HG03354 (cell line): ENCODE measurements at regions not wholly inside any gene's neighbourhood (a gene's known extent, or its start where the extent isn't known, plus 50 kb on each side); places are given as distances from the start of the nearest gene placed in this dataset.

Source experiments
- ATAC-seq: cut with Tn5 transposase; IDR thresholded peaks from one replicate; pipeline ENCODE4 v1.9.1; 2021; ENCODE audit warnings: mild to moderate bottlenecking; ENCODE audit not compliant: unreplicated experiment, poor library complexity, severe bottlenecking

- ATAC-seq, result no peak
These were observed 345.8 kb upstream of the CHRM3 start for GRCh38 chr1:239040523-239040922.

GRCh38 chr1:239031310-239031709 lies 355.1 kb upstream of the CHRM3 start:
- no peak for ATAC-seq

- no peak for ATAC-seq
These were observed 360.2 kb upstream of the CHRM3 start for GRCh38 chr1:239025997-239026694.

GRCh38 chr1:239025223-239025622 lies 361.1 kb upstream of the CHRM3 start:
- no peak for ATAC-seq

GRCh38 chr1:239023732-239024360 lies 362.5 kb upstream of the CHRM3 start:
- ATAC-seq, result no peak

GRCh38 chr1:239016337-239016736 lies 370.0 kb upstream of the CHRM3 start:
- ATAC-seq, result no peak

GRCh38 chr1:239011382-239011781 lies 375.0 kb upstream of the CHRM3 start:
- ATAC-seq, result no peak

- no peak for ATAC-seq
These were observed 377.8 kb upstream of the CHRM3 start for GRCh38 chr1:239008568-239008967.

- ATAC-seq, result no peak
These were observed 380.1 kb upstream of the CHRM3 start for GRCh38 chr1:239006276-239006675.

- ATAC-seq, result no peak
These were observed 386.4 kb upstream of the CHRM3 start for GRCh38 chr1:238999944-239000343.

GRCh38 chr1:238998577-238998976 lies 387.8 kb upstream of the CHRM3 start:
- no peak for ATAC-seq

- ATAC-seq, result no peak
These were observed 394.4 kb upstream of the CHRM3 start for GRCh38 chr1:238991765-238992495.

- no peak for ATAC-seq
These were observed 401.1 kb upstream of the CHRM3 start for GRCh38 chr1:238985312-238985711.

GRCh38 chr1:238982736-238983135 lies 403.6 kb upstream of the CHRM3 start:
- ATAC-seq, result no peak

GRCh38 chr1:238981317-238981933 lies 404.9 kb upstream of the CHRM3 start:
- ATAC-seq, result no peak

GRCh38 chr1:238980053-238980452 lies 406.3 kb upstream of the CHRM3 start:
- no peak for ATAC-seq

- no peak for ATAC-seq
These were observed 421.7 kb upstream of the CHRM3 start for GRCh38 chr1:238964631-238965030.

GRCh38 chr1:238962941-238963340 lies 423.4 kb upstream of the CHRM3 start:
- no peak for ATAC-seq

- ATAC-seq, result no peak
These were observed 424.6 kb upstream of the CHRM3 start for GRCh38 chr1:238961790-238962189.

GRCh38 chr1:238960071-238960470 lies 426.3 kb upstream of the CHRM3 start:
- no peak for ATAC-seq

GRCh38 chr1:238955934-238956333 lies 430.4 kb upstream of the CHRM3 start:
- ATAC-seq, result no peak
